ENCODE measurements at regions not wholly inside any gene's neighbourhood (a gene's known extent, or its start where the extent isn't known, plus 50 kb on each side); places are given as distances from the start of the nearest gene placed in this dataset.
"Not testable (repeated sequence)": the region's sequence is repeated elsewhere in the genome, so short reads cannot be mapped to it uniquely, and the experiment has no call there.

DNA sequence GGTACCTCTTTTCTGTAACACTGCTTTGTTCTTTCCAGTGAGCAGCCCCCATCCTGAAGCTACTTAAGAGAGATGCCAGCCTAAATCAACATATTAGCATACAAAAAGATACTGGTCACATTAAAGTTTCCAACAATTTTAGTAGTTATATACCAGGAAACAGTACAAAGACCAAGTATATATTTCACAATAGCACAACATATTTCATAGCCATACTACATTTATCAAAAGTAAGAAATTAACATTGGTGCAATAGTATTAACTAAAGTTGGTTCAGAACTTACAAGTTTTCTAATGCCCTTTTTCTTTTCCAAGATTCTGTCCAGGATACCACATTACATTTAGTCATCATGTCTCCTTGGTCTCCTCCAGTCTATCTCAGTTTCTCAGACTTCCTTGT lies 641.0 kb upstream of the GJE1 start:
- no peak for DNase-seq

DNA sequence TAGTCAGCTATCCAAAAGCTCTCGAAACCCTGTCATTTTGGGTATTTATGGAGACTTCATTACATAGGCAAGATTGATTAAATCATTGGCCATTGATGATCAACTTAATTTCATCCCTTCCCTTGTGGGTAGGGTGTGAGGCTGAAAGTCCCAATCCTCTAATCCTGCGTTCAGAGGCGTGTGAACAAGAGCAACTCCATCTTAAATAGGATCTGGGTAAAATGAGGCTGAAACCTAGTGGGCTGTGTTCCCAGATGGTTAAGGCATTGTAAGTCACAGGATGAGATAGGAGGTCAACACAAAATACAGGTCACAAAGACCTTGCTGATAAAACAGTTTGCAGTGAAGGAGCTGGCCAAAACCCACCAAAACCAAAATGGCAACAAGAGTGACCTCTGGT lies 641.7 kb upstream of the GJE1 start:
- DNase-seq = no peak

DNA sequence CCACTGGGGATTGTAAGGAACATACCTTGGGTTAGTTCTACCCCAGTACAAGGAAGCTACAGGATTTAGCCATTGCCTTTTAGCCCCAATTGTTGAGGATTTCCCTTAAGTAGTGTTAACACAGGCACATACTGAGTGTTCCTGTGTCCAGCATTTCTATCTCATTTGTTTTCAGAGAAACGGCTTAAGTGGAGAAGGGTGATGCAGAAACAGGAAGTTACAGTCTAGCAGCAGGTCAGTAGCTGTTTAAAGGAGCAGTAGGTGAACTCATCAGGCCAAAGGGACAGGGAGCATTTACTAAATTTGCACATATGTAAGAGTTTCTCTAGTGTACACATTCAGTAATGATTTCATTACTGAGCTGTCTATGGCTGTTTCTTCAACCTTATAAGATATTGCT lies 644.2 kb upstream of the GJE1 start:
- no peak for DNase-seq

DNA sequence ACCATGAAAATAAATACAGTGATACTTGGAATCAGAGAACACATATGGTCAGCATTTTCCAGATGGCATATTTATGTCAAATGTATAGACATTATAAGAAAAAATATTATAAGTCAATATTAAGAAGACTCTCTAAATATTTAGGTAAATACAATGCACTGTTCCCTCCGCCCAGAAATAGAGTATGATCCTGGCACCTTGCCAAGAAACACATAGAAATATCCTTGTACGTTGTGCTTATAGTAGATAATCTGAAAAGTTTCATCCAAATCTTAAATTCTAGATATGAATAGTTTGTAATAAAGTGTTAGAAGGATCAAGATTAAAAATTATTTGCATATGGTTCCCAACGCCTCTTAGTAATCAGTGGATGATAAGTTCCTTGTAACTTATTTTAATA lies 645.8 kb upstream of the GJE1 start:
- DNase-seq = no peak

DNA sequence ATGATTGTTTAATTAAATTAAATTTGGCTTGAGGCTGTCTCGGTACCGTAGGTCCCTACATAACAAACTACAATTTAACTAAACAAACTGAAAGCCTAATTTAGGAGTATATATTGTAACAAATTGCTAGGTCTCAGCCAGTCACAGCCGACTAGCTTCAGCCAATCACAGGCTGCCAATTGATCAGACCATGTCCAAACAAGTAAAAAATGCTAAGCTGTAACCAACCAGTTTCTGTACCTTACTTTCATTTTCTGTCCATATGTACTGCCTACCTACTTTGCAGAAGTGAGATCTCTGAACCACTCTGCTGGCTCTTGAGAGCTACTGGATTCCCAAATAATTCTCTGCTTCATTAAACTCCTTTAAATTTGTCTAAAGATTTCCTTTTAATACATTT lies 648.0 kb upstream of the GJE1 start:
- DNase-seq = no peak

DNA sequence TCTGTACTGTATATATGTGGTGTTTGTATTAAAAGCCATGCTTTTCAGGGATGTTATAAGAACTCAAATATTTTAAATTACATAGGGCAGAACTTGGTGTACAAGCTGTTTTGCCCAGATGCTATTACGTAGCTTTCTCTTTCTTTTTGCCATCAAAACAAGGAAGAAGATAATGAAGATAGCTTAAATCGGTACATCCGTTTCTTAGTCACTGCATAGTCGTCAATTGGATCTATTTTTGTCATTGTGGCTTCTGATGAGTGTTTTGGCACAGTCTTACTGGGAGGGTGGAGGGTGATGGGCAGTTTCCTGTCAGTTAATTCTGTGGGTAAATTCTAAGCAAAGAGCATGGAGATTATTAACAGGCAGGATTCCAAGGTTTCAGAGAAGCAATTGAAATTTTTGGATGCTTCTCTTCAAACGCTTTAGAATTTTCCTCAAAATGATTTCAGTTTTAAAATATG lies 649.1 kb upstream of the GJE1 start:
- DNase-seq = peak; percentile 58

DNA sequence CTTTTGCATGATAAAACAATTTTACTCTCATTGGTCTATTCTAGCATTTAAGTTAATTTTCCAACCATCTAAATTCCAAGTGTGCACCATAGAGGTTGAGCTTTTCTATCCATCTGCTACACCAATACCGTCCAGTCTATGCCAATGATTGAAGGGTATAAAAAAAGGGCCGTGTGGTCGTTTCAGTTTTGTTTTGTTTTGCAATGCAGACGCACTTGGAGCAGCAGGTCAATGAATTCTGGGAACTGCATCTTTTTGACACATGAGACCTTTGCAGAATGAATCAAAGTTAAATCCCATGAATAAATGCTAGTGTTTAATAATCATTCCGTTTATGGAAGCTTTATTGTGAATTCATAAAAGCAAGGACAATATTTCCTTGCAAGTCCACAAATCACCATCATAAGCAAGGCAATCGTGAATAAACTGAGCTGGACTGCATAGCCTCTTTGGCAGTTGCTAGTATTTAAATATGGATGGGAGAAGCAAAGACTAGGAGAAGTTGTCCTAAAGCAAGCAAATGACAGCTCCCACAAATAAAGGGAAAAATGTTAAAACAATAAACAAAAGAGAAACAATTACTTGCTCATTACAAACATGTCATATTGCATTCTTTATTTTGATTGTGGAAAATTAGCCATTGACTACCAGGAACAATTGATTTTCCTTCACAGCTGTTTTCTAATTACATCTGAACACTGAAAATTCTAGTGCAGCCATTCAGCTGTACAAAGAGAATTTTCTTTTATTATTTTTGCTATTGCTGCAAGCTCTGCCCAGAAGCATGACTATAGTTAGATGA lies 649.7 kb upstream of the GJE1 start:
- DNase-seq = no peak

DNA sequence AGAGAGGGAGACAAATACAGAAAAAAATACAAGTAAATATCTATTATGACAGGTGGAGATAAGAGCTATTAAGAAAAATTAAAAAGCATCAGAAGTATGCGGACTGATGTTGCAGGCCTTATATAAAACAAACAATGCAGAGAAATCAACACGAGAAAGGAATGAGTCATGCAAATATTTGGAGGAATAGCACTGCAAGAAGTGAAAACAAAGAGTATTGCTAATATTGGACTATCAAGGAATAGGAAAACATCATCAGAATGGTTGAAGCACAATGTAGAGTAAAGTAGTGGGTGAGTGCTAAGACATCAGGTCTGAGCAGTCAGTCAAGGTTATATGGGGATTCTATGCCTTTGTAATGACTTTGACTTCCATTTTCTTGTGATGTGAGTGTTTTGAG lies 657.5 kb upstream of the GJE1 start:
- no peak for DNase-seq

DNA sequence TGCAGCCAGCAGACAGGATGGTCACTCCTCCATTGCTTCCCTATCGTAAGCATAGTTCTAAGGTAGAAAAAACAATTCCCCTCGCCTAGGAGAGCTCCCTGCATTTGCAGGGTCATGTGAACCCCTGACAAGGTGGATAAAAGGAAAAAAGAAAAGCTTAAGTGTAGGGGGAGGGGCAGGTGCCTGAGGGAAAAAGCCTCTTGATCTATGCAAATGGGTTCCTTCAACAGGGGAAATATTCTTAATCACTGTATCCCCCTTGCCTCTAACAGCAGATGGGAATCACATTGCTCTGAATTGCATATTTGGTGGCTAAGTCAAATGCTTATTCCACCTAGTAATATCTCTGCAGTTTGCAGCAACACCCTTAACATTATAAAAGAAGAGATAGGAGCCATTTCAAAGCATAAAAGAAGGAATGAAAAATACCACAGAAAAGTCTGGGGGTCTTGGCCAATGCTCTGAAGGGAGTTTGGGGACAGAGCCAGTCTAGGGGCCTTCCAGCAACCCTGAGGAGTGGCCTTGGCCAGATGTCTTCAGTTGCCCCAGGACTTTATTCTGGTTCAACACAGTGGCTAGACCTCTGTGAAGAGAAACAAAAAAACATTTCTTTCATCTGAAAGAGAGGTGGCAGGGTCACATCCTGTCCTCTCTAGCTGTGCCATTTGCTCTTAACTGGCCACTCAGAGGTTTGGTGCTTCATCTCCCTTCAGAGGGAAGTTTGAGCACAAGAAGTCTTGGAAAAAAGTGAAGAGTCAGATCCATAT lies 660.4 kb upstream of the GJE1 start:
- no peak for DNase-seq

DNA sequence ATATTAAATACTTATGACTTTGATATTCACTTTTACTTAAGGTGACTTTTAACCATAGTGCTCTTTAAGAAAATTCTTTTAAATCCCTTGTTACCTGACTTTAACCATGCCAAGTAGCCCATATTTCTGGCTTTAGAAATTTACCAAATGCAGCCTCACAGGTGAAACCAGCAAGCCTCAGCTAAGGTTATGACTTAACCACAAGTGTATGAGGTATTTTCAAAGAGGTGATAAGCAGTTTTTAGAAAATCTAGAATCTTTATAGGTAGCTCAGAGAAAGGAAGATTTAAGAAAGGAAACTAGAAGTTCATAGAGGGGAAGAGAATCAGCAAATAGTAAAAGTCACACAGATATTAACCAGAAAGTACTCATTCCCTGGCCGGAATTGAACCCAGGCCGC lies 661.9 kb upstream of the GJE1 start:
- DNase-seq = no peak

DNA sequence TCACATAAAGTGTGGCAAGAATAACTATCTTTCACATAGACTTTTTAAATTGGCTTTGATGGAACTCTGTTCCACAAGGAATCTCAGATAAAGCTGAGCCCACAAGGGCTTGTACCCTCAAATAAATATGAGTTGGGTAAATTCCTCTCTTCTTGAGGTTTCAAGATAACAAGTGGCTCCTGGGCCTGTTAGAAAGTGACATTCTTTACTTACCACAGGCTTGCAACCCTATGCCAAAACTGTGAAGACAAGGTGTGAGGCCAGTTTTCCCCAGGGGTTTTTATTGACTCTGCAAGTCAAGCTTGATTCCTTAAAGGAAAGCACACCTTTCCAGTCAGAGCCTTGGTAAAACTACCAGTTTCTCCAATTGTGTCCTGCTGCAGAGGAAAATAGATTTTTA lies 664.8 kb upstream of the GJE1 start:
- no peak for DNase-seq

DNA sequence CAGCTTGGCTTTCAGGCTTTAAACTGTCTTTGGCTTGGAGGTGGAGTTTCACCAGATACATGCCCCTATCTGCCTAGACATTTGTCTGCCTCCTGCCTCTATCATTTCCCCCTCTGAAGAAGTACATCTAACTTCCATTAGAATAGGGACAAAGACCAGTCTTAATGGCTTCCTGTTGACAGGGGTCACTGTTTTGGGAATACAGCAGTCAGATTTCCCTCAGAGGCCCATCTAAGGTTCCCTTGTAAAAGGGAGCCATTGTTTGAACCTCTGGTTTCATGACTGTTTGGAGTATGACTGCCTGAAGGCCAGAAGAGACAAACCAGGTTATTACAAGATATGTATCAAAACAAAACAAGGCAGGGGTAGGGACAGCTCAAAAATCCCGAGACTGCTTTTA lies 665.7 kb upstream of the GJE1 start:
- no peak for DNase-seq

DNA sequence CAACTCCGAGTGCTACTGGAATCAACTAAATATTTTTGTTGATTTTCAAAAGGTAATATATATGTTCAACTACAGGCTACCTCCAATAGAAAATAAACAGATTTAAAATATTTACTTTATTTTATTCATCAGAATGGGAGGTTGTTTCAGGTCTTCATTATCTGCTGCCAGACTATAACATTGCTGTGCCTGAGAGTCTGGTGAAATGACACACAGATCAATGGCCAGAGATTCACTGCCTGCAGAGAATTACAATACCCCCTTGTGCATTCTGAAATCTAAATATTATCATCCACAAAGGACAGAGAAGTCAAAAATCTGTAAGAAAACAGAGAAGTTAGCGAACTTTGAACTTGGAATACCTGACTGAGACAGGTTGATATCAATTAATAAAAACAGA lies 667.8 kb upstream of the GJE1 start:
- DNase-seq = no peak

DNA sequence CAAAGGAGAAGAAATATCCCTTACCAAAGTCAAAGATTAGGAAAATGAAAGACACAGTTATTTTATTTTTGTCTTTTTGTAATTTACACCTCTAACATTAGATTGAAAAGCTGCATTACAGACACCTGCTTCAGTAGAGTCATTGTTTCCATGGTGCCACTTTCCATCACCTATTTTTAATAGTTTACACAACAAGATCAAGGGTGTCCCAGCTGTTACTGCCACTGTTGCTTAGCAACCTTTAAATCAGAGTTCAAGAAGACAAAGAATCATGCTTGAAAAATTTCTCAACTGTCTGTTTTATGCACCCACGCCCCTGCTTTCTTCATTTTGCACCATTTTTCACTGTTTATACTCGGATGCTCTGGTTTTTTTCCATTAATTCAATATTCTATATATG lies 668.2 kb upstream of the GJE1 start:
- no peak for DNase-seq

DNA sequence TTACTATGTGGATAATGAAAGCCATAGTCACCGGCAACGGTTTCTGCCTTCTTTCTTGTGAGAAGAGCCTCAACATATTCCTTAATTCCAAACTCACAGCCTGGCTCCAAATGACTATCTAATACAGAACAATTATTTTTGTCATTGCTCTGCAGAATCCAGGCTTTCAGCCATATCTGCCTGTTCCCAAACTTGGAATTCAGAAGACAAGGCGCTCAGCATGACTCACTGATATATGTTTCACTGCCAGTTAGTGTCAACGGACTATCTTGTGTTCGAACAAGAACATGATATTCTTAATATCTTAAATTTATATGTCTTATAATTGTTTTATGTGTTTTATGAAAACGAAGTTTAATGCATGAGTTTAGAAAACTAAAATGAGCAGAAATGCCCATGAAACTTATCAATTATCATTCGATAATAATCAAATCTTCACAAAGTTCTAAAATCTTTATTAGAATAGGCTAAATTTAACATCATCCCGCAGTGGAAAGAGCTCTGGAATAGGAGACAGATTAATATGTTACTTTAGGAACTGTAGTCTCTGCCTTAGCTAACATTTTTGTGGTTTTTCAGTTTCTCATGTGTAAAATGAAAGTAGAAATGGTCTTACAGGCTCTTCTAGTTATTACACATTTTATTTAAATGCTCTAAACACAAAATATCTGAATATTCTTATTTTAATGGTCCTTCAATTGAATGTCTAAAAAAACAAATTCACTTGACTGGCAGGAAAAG lies 669.3 kb upstream of the GJE1 start:
- DNase-seq = no peak

DNA sequence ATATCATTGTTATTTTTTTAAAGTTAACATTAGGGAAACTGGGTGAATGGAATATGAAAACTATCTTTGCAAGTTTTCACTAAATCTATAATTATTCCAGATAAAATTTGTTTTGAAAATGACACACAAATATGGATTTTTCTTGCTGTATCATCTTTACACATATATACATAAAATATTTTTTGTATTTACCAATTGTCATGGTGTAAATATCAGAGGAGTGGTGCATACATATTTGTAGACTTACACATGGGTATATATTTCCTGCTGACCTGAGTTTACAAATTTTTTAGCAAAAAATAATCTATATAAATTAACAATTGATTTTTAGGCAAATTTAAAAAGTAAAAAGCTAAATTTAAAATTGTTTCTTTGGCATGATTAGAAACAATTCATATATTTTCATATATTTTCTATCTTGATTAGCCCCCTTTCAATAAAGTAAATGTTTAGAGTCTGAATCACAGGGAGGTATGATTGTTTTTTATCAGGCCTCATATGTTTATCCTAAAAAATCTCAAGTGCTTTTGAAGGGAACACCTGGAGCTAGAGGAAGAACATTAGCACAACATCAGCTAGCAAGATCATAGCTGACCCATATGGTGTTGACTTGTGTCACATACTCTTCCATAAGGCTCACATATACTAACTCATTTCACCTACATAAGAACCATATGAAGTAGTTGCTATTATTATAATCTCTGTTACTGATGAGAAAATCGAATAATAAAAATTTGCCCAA lies 671.8 kb upstream of the GJE1 start:
- DNase-seq = no peak

DNA sequence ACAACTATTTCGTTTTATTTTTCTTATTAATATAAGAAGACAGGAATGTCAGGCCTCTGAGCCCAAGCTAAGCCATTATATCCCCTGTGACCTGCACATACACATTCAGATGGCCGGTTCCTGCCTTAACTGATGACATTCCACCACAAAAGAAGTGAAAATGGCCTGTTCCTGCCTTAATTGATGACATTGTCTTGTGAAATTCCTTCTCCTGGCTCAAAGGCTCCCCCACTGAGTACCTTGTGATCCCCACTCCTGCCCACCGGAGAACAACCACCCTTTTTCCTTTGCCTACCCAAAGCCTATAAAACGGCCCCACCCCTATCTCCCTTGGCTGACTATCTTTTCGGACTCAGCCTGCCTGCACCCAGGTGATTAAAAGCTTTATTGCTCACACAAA lies 672.5 kb upstream of the GJE1 start:
- DNase-seq = not testable (repeated sequence)

DNA sequence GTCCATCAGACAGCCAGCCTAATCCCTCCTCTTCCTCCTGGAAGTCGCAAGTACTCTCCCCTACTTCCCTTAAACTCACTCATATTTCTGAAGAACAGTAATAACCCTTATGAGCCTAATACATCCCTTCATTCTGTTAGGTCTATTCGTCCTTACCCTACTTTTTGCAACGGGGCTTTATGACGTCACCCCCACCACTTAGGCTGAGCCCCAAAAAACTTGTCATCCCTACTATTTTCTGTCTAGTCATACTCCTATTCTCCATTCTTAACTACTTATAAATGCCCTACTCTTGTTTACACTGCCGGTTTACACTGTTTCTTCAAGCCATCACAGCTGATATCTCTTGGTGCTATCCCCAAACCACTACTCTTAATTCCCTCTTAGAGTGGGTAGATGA lies 674.7 kb upstream of the GJE1 start:
- not testable (repeated sequence) for DNase-seq

DNA sequence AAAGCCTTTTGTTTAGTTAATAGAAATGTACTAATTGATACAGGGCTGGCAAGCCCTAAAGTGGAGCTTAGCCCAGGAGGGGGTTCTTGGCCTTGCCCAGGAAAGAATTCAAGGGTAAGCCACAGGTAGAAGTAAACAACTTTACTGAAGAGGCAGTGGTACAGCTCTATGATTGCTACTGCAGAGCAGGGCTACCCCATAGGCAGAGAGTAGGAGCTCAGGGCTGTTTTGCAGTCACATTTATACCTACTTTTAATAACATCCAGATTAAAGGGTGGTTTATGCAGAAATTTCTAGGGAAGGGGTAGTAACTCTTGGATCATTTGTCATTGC lies 680.4 kb upstream of the GJE1 start:
- no peak for DNase-seq

DNA sequence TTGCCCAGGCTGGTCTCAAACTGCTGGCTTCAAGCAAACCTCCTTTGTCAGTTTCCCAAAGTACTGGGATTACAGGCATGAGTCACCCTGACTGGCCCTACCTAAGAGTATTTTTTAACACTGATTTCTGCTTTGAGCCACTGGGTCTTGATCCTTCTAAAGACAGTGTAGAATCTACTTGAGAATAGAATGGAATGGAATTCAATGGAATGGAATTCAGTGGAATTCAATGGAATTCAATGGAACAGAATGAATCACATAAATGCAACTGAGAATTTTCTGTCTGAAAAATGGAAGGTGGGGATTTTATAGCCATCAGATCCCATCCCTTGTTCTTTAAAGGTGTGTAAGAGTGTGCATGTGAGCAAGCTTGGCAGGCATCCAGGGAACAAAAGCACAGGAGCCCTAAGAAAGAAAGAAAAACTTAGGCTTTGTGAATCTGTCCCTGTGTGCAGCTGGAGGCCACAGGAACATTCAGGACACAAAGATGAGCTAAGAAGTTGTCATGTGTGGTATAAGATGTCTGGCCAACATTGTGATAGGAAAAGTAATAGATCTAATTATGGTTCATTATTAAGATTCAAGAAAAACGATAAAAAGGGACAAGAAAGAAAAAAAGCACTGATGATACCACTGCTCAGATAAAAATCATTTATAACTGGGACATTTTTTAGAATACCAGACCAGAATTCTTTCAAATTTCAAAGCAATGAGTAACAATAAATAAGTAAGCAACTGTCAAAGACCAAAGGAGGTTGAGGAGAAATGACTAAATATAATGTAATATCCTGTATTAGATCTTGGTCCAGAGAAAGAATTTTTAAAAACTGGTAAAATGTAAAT lies 681.0 kb upstream of the GJE1 start:
- no peak for DNase-seq

DNA sequence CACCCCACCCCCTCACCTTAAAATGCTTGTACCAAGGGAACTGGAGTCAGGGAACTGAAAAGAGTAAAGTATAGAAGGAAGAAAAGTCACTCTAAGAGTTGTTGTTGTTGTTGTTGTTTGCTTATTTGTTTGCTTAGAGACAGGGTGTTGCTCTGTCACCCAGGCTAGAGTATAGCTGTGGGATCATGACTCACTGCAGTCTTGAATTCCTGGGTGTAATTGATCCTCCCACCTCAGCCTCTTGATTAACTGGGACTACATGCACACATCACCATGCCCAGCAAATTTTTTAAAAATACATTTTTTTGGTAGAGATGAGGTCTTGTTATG lies 681.6 kb upstream of the GJE1 start:
- DNase-seq = no peak

DNA sequence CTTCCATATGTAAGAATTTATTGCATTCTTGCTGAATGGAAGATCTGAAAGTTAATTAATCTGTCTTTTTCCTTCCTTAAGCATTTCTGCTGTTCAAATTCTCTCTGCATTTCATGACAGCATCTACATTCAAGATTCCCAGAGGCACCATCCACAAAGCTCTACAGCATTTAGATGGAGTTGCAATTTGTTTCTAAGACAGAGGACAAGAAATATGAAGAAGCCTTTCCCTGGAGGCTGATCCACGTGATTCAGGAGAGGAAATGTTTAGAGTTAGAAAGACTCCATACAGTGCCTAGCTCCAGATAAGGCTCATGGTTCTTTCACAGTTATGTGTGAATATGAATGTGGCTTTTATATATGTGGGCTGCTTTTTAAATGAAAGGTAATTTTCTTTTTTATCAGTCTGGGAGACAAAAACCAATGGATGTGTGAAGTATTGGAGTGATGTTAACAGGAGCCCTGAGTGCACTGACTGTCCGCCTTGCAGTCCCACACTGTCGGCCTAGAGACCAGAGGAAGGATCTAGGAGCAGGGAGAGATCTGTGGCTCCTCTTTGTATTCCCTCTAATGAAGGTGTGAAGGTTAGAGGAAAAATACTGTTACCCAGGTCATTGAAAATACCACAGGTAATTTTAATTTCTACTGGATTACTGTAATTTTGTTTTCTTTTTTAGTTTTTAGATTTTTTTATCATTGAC lies 686.6 kb upstream of the GJE1 start:
- DNase-seq = no peak

Data from femur (tissue), 1 donor.